SHP77 (cell line): ENCODE measurements at regions not wholly inside any gene's neighbourhood (a gene's known extent, or its start where the extent isn't known, plus 50 kb on each side); places are given as distances from the start of the nearest gene placed in this dataset.

Experiments used
- DNase-seq, 2 experiments: peaks; one replicate each; lab custom pipeline; 2025; lab: John Stamatoyannopoulos, UW

DNA sequence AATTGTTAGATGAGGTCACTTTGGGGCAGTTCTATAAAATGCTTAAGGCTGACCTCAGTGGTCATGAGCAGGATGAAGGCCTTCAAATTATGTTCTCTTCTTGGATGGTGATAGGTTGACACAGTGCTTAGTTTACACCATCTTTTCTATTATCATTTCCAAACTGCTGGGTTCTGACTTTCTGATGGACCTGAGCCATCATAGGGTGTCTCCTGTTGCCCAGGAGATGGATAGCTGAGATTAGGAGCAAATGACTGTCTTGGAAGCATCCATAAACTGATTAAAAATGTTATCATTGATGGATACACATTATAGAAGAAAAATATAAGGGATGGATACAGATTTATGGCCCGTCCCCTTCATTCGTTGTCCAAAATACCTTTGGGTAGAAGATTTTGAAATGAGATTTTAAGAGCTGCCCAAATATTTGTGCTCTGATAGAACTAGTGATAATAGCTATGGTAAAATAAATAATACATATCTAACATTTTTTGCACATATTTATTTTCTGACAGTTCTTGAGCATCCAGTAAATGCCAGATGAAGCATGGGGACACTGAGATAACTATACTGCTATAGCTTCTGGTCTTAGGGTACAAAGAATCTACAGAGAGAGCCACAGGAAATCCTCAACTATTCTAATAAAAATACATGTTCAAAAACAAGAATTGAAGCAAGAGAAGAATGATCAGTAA lies 839.4 kb upstream of the LCORL start:
- no peak for DNase-seq

- no peak for DNase-seq
Measured at GRCh38 chr4:18859468-18859867, 837.9 kb upstream of the LCORL start.

GRCh38 chr4:18858229-18858922 lies 836.8 kb upstream of the LCORL start:
- DNase-seq, result no peak

DNA sequence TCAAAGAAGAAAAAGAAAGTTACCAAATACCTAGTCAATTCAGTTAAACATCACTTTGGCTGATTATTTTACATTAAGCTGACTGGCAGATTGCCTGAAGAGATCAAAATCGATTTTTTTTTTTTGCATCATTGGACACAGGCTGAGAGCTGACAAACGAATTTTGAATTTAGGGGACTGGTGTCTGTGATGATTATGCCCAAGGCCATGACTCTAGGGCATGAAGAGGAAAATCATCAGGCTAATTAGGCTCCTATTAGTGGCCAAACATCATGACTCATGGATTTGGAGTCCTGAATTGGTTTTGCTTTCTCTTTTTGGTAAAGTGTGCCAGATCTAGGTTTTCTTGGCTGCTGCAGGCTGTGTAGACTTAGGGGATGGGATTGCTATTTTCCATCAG lies 829.3 kb upstream of the LCORL start:
- no peak for DNase-seq

DNA sequence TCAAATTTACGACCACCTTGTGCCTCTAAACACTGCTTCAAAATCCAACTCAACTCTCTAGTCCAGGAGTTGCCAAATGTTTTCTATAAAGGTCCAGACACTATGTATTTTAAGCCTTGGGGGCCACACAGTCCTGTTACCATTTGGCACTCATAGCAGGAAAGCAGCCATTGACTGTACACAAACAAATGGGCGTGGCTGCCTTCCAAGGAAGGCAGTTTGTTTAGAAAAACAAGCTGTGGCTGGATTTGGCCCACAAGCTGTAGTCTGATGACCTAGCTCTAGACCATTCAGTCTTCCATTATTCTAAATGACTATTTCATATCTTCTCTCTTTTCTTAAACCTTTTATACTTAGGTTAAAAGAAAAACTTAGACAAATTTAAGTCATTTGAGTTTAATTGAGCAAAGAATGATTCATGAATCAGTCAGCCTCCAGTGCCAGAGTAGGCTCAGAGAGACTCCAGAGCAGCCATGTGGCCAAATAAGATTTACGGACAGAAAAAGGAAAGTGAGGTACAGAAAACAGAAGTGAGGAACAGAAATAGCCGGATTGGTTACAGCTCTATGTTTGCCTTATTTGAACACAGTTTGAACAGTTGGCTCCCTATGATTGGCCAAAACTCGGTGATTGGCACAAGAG lies 825.8 kb upstream of the LCORL start:
- DNase-seq, result no peak

- no peak for DNase-seq
Measured at GRCh38 chr4:18846313-18846712, 824.8 kb upstream of the LCORL start.

- DNase-seq, result no peak
Measured at GRCh38 chr4:18844726-18845125, 823.2 kb upstream of the LCORL start.

GRCh38 chr4:18842431-18842830 lies 820.9 kb upstream of the LCORL start:
- DNase-seq, result no peak

- no peak for DNase-seq
Measured at GRCh38 chr4:18840481-18840880, 818.9 kb upstream of the LCORL start.

DNA sequence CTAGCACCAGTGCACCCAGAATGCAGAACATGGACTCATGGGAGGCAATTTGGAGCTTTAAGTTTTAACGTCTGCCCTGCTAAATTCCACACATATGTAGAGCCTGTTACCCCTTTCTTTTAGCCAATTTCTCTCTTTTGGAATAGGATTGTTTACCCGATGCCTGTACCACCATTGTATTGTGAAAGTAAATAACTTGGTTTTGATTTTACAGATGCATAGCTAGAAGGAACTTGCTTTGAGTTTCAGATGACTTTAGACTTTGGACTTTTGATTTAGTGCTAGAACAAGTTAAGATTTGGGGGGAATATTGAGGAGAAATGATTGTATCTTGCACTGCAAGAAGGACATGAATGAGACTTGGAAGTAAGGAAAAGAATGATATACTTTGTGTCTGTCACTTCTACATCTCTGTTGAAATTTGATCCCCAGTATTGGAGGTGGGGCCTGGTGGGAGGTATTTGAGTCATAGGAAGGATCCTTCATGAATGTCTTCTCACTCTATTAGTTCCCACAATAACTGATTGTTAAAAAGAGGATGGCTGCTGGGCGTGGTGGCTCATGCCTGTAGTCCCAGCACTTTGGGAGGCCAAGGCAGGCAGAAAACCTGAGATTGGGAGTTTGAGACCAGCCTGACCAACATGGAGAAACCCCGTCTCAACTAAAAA lies 794.8 kb upstream of the LCORL start:
- DNase-seq, result no peak

GRCh38 chr4:18815779-18816173 lies 794.2 kb upstream of the LCORL start:
- DNase-seq, result no peak

DNA sequence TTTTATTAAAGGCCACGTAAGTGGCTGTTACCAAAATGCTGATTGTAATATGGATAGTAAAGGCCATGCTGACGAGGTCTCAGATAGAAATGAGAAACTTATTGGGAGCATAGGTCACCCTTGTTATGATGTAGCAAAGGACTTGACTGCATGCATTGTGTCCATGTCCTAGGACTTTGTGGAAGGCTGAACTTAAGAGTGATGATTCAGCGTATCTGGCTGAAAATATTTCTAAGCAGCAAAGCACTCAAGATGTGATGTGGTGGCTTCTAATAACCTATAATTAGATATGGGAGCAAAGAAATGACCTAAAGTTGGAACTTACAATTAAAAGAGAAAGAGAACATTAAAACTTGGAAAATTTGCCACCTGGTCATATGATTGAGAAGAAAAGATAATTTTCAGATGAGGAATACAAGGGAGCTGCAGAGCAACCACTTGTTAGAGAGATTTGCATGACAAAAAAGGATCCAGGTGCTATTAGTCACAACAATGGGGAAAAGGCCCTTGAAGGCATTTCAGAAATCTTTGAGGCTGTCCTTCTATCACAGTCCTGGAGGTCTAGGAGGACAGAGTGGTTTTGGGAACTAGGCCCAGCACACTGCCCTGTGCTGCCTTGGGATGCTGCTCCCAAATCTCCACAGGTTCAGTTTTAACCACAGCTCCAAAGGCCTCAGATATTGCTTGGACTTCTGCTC lies 793.7 kb upstream of the LCORL start:
- no peak for DNase-seq

GRCh38 chr4:18813771-18814170 lies 792.2 kb upstream of the LCORL start:
- no peak for DNase-seq

DNA sequence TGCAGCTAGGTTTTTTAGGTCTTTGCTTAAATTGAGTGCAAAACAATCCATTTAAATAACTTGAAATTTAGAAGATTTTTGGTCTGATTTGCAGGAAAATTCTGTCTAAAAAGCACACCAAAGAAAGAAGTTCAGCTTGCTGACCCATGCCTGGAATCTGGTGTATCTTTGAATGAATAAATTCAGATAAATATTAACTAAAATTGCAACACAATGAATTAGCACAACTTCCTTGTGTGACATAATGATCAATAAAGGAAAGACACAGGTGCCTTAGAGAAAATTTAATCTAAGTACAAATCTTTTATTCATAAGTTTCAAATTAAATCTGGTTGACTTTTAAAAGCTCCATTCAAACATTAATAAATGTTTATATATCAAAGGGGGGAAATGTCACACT lies 791.5 kb upstream of the LCORL start:
- DNase-seq, result no peak

DNA sequence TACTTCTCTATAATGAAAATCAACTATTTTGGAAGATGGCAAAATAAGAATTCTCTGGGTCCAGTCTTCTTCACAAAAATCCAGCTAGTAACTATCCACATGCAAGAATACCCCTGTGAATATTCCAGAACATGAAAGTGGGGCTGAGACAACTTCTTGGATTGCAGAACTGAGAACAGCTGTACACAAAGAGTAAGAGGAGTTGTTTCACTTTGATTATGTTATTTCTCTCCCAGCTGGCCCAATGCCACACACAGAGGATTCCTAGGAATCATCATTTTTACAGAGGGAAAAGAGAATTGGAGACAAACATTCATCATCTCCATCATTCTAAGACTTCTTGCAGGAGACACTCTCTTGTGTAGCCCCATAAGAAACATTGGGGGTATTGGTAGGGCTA lies 782.2 kb upstream of the LCORL start:
- DNase-seq, result no peak

GRCh38 chr4:18798123-18798522 lies 776.6 kb upstream of the LCORL start:
- DNase-seq, result no peak

DNA sequence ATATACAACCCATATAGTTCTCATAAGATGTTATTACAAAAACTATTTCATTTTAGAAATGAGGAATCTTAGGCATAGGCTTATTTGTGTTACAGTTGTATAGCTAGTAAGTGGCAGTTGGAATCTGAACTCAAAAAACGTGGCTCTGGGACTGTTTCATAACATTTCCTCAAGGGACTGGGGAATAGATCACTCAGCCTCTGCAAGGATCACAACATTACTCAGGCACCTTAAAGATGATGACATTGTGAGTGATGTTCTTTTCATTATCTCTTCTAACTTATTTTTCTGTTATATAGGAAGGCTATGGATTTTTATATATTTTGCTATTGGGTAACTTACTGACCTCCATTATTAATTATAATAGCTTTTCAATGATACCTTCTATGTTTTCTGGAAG lies 774.2 kb upstream of the LCORL start:
- DNase-seq, result no peak

GRCh38 chr4:18777190-18777930 lies 755.8 kb upstream of the LCORL start:
- DNase-seq, result no peak

DNA sequence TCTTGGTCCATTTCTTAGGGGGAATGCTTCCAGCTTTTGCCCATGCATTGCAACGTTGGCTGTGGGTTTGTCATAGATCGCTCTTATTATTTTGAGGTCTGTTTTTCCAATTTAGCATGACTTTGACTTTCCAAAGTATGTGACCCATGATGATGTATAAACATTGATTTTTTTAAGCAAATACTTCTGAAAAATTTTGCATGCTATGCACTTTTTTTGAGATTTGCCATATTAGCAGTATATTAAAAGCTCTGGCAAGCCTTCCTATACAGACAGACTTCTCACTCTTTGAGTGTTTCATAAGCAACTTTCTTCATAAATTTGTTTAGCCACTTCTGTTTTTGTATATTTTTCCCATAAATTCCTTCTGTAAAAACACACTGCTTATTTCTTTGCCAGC lies 746.4 kb upstream of the LCORL start:
- DNase-seq, result no peak

DNA sequence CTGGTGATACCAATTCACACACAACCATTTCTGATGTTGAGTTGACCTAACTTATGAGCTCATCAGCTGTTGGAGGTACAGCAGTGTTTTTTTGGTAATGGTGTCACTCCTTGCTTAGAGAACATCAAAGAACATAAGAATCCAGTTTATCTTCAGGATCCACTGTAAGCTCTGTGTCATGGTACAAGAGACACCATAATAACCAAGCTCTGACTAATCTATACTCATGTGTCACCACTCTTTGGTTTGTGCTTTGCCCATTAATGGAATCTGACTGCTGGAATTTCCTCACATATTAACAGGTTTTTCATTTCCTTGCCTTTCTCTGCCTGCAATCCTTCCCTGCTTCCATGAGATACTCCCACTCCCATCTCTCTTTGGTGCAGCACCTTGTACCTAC lies 735.1 kb upstream of the LCORL start:
- DNase-seq, result no peak

DNA sequence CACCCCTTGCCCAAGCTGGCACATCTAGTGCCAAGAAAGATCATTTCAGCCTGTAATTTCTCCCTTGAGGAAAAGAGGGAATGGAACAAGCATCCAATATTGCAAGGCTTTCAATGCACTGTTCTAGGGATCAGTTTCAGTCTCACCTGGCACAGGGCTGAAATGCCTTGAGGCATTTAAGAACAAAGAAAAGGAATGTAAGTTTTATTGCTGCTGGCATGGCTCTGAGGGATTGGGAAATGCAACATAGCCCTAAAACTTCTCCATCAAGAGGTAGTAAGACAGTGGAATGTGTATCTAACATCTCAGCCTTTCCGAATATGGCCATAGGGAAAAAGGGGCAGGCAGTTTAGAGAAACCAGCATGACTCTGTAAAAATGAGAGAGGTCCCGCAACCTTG lies 732.6 kb upstream of the LCORL start:
- DNase-seq, result no peak

GRCh38 chr4:18751083-18751482 lies 729.5 kb upstream of the LCORL start:
- no peak for DNase-seq
